ENCODE measurements at regions not wholly inside any gene's neighbourhood (a gene's known extent, or its start where the extent isn't known, plus 50 kb on each side); places are given as distances from the start of the nearest gene placed in this dataset.

- POLR2A ChIA-PET: no interaction called here
- no peak for ATAC-seq (ENCODE audit: low read depth)
- no peaks in the 10 kb centered on the region for H3K27me3 Mint-ChIP-seq
- no peak overlapping the region for H3K4me3 Mint-ChIP-seq
- DNase-seq: no peak
- H3K36me3 Mint-ChIP-seq: no peaks in the 10 kb centered on the region
- no peaks in the 10 kb centered on the region for H3K4me1 Mint-ChIP-seq
- no peak overlapping the region for H3K27ac Mint-ChIP-seq
- peaks cover 3% of the 10 kb centered on the region for H3K9me3 Mint-ChIP-seq
Observed at GRCh38 chr16:13803974-13804373, 116.0 kb upstream of the ERCC4 start.

GRCh38 chr16:13805951-13806350, 114.0 kb upstream of the ERCC4 start:
- Mint-ChIP-seq H3K4me3 (no peak overlapping the region), H3K9me3 (peaks cover 3% of the 10 kb centered on the region), H3K27ac (no peak overlapping the region), H3K27me3 (peaks cover 3% of the 10 kb centered on the region), H3K4me1 (no peaks in the 10 kb centered on the region), H3K36me3 (no peaks in the 10 kb centered on the region)
- DNase-seq: no peak
- no peak for ATAC-seq (ENCODE audit: low read depth)
- POLR2A ChIA-PET: no interaction called here

GRCh38 chr16:13806671-13807070, 113.3 kb upstream of the ERCC4 start:
- no peak for ATAC-seq (ENCODE audit: low read depth)
- Mint-ChIP-seq H3K27me3 (peaks cover 3% of the 10 kb centered on the region), H3K27ac (no peak overlapping the region), H3K4me1 (no peaks in the 10 kb centered on the region), H3K4me3 (no peak overlapping the region), H3K9me3 (peaks cover 3% of the 10 kb centered on the region), H3K36me3 (no peaks in the 10 kb centered on the region)
- no peak for DNase-seq
- POLR2A ChIA-PET: no interaction called here

GRCh38 chr16:13808102-13808501, 111.9 kb upstream of the ERCC4 start:
- POLR2A ChIA-PET: no interaction called here
- no peak overlapping the region for H3K4me3 Mint-ChIP-seq
- H3K4me1 Mint-ChIP-seq: no peaks in the 10 kb centered on the region
- ATAC-seq (ENCODE audit: low read depth): no peak
- peaks cover 3% of the 10 kb centered on the region for H3K9me3 Mint-ChIP-seq
- no peaks in the 10 kb centered on the region for H3K36me3 Mint-ChIP-seq
- H3K27me3 Mint-ChIP-seq: peaks cover 3% of the 10 kb centered on the region
- no peak for DNase-seq
- no peak overlapping the region for H3K27ac Mint-ChIP-seq

GRCh38 chr16:13809765-13810164, 110.2 kb upstream of the ERCC4 start:
- H3K4me3 Mint-ChIP-seq: no peak overlapping the region
- no peaks in the 10 kb centered on the region for H3K36me3 Mint-ChIP-seq

GRCh38 chr16:13811834-13812233, 108.1 kb upstream of the ERCC4 start:
- peaks cover 3% of the 10 kb centered on the region for H3K27me3 Mint-ChIP-seq
- no peaks in the 10 kb centered on the region for H3K36me3 Mint-ChIP-seq
- no peak for ATAC-seq (ENCODE audit: low read depth)
- POLR2A ChIA-PET: no interaction called here
- H3K4me1 Mint-ChIP-seq: no peaks in the 10 kb centered on the region
- no peak for DNase-seq
- peaks cover 9% of the 10 kb centered on the region for H3K9me3 Mint-ChIP-seq
- no peak overlapping the region for H3K4me3 Mint-ChIP-seq
- no peak overlapping the region for H3K27ac Mint-ChIP-seq

More at GRCh38 chr16:13809765-13810164, 110.2 kb upstream of the ERCC4 start:
- no peaks in the 10 kb centered on the region for H3K4me1 Mint-ChIP-seq
- DNase-seq: no peak
- H3K27ac Mint-ChIP-seq: no peak overlapping the region
- POLR2A ChIA-PET: no interaction called here
- peaks cover 3% of the 10 kb centered on the region for H3K27me3 Mint-ChIP-seq
- ATAC-seq (ENCODE audit: low read depth): no peak
- peaks cover 4% of the 10 kb centered on the region for H3K9me3 Mint-ChIP-seq

- ATAC-seq (ENCODE audit: low read depth) (no peak), DNase-seq (no peak)
- no peak overlapping the region for H3K27ac Mint-ChIP-seq
- H3K4me1 Mint-ChIP-seq: no peaks in the 10 kb centered on the region
- peaks cover 2% of the 10 kb centered on the region for H3K27me3 Mint-ChIP-seq
- H3K36me3 Mint-ChIP-seq: no peaks in the 10 kb centered on the region
- H3K9me3 Mint-ChIP-seq: peaks cover 7% of the 10 kb centered on the region
- H3K4me3 Mint-ChIP-seq: no peak overlapping the region
- POLR2A ChIA-PET: no interaction called here
Observed at GRCh38 chr16:13816701-13817100, 103.3 kb upstream of the ERCC4 start.

GRCh38 chr16:13823501-13823900, 96.5 kb upstream of the ERCC4 start:
- Mint-ChIP-seq H3K4me3 (no peak overlapping the region), H3K36me3 (no peaks in the 10 kb centered on the region), H3K27ac (no peak overlapping the region), H3K27me3 (peaks cover under 1% of the 10 kb centered on the region), H3K4me1 (no peaks in the 10 kb centered on the region), H3K9me3 (no peaks in the 10 kb centered on the region)
- POLR2A ChIA-PET: no interaction called here
- ATAC-seq (ENCODE audit: low read depth) (no peak), DNase-seq (no peak)

- H3K9me3 Mint-ChIP-seq: peaks cover 3% of the 10 kb centered on the region
- no peak overlapping the region for H3K27ac Mint-ChIP-seq
- POLR2A ChIA-PET: no interaction called here
- no peaks in the 10 kb centered on the region for H3K36me3 Mint-ChIP-seq
- no peaks in the 10 kb centered on the region for H3K27me3 Mint-ChIP-seq
- DNase-seq (no peak), ATAC-seq (ENCODE audit: low read depth) (no peak)
- H3K4me3 Mint-ChIP-seq: no peak overlapping the region
- H3K4me1 Mint-ChIP-seq: no peaks in the 10 kb centered on the region
Observed at GRCh38 chr16:13829697-13830299, 90.2 kb upstream of the ERCC4 start.

GRCh38 chr16:13833515-13833914, 86.4 kb upstream of the ERCC4 start:
- H3K36me3 Mint-ChIP-seq: no peaks in the 10 kb centered on the region
- H3K9me3 Mint-ChIP-seq: peaks cover 3% of the 10 kb centered on the region
- DNase-seq (no peak), ATAC-seq (ENCODE audit: low read depth) (no peak)
- H3K27me3 Mint-ChIP-seq: no peaks in the 10 kb centered on the region
- POLR2A ChIA-PET: no interaction called here
- H3K27ac Mint-ChIP-seq: no peak overlapping the region
- no peak overlapping the region for H3K4me3 Mint-ChIP-seq
- no peaks in the 10 kb centered on the region for H3K4me1 Mint-ChIP-seq

- POLR2A ChIA-PET: no interaction called here
- ATAC-seq (ENCODE audit: low read depth) (no peak), DNase-seq (no peak)
- H3K9me3 Mint-ChIP-seq: peaks cover 3% of the 10 kb centered on the region
- no peak overlapping the region for H3K27ac Mint-ChIP-seq
- no peak overlapping the region for H3K4me3 Mint-ChIP-seq
- H3K36me3 Mint-ChIP-seq: no peaks in the 10 kb centered on the region
- no peaks in the 10 kb centered on the region for H3K27me3 Mint-ChIP-seq
- H3K4me1 Mint-ChIP-seq: no peaks in the 10 kb centered on the region
Observed at GRCh38 chr16:13835387-13835786, 84.6 kb upstream of the ERCC4 start.

GRCh38 chr16:13835935-13836730, 83.8 kb upstream of the ERCC4 start:
- Mint-ChIP-seq H3K27ac (no peak overlapping the region), H3K4me3 (no peak overlapping the region), H3K27me3 (no peaks in the 10 kb centered on the region), H3K4me1 (no peaks in the 10 kb centered on the region), H3K9me3 (peaks cover 1% of the 10 kb centered on the region), H3K36me3 (no peaks in the 10 kb centered on the region)
- no peak for ATAC-seq (ENCODE audit: low read depth)
- POLR2A ChIA-PET: no interaction called here
- no peak for DNase-seq

GRCh38 chr16:13838401-13839190, 81.4 kb upstream of the ERCC4 start:
- H3K27ac Mint-ChIP-seq: no peak overlapping the region
- H3K9me3 Mint-ChIP-seq: no peaks in the 10 kb centered on the region
- no peaks in the 10 kb centered on the region for H3K27me3 Mint-ChIP-seq
- H3K4me3 Mint-ChIP-seq: no peak overlapping the region
- POLR2A ChIA-PET: no interaction called here
- ATAC-seq (ENCODE audit: low read depth) (no peak), DNase-seq (no peak)
- no peaks in the 10 kb centered on the region for H3K4me1 Mint-ChIP-seq
- H3K36me3 Mint-ChIP-seq: no peaks in the 10 kb centered on the region

- Mint-ChIP-seq H3K27me3 (no peaks in the 10 kb centered on the region), H3K36me3 (no peaks in the 10 kb centered on the region), H3K27ac (no peak overlapping the region), H3K9me3 (no peaks in the 10 kb centered on the region), H3K4me1 (no peaks in the 10 kb centered on the region), H3K4me3 (no peak overlapping the region)
- no peak for ATAC-seq (ENCODE audit: low read depth)
- POLR2A ChIA-PET: no interaction called here
- DNase-seq: no peak
Observed at GRCh38 chr16:13839577-13839976, 80.4 kb upstream of the ERCC4 start.
